Sigmoid colon (tissue), 6 donors: ENCODE measurements at regions not wholly inside any gene's neighbourhood (a gene's known extent, or its start where the extent isn't known, plus 50 kb on each side); places are given as distances from the start of the nearest gene placed in this dataset.
"Not testable (repeated sequence)": the region's sequence is repeated elsewhere in the genome, so short reads cannot be mapped to it uniquely, and the experiment has no call there.

Experiments used
- DNase-seq: peaks from one replicate; pipeline ENCODE4 v3.0.0-alpha.2; 2019
- H3K27ac ChIP-seq, 4 donors: fragments of 200-600 bp; sonication (generic); one replicate each; pipeline ENCODE4 v1.5.1; 2016 to 2019; ENCODE audit warnings: mild to moderate bottlenecking in 1 of 4
- H3K27me3 ChIP-seq, 3 donors: fragments of 200-600 bp; sonication (generic); one replicate each; pipeline ENCODE4 v1.5.1; 2019; ENCODE audit warnings: mild to moderate bottlenecking in 1 of 3
- H3K36me3 ChIP-seq, 4 donors: fragments of 200-600 bp; sonication (generic); one replicate each; pipeline ENCODE4 v1.5.1; 2016 to 2019
- H3K4me1 ChIP-seq, 4 donors: fragments of 200-600 bp; sonication (generic); one replicate each; pipeline ENCODE4 v1.5.1; 2017 to 2019
- H3K4me3 ChIP-seq, 4 donors: fragments of 200-600 bp; sonication (generic); one replicate each; pipeline ENCODE4 v1.5.1; 2017 to 2019; ENCODE audit warnings: mild to moderate bottlenecking in 2 of 4, moderate library complexity in 1 of 4
- H3K9me3 ChIP-seq, 4 donors: fragments of 200-600 bp in 3 of 4; sonication (generic) in 3 of 4; one replicate each; pipeline versions ENCODE4 v1.5.1 to v1.6.1; 2013 to 2019
- EP300 ChIP-seq, 4 donors: sonication (generic); formaldehyde crosslinking; IDR thresholded peaks; one replicate each; pipeline ENCODE4 v1.6.1; 2017; ENCODE audit warnings: antibody characterized with exemption in 4 of 4
- POLR2A ChIP-seq, 2 donors: fragments of 450-650 bp; IDR thresholded peaks; one replicate each; pipeline ENCODE4 v1.6.1; 2016; ENCODE audit warnings: antibody characterized with exemption in 2 of 2, mild to moderate bottlenecking in 2 of 2, moderate library complexity in 2 of 2
- POLR2AphosphoS5 ChIP-seq, 4 donors: sonication (generic); formaldehyde crosslinking; IDR thresholded peaks; one replicate each; pipeline ENCODE4 v1.6.1; 2017; ENCODE audit warnings: antibody characterized with exemption in 4 of 4
- WGBS, 2 donors: extraction: QIAGEN DNeasy Blood & Tissue Kit; methylation state at CpG; one replicate each; pipeline ENCODE4 v1.1.7; 2013; 5-methylcytosine and 5-hydroxymethylcytosine counted together
- intact Hi-C: fragments of 100-400 bp; cut with DNase I; formaldehyde crosslinking; loops from one replicate; pipeline ENCODE4 v1.15.1; 2023
- TF ChIP-seq, protein P1 (sequence below), 4 experiments: fragments of 450-650 bp in 3 of 4; fragments of 200-600 bp in 1 of 4; IDR thresholded peaks; one replicate each; pipeline ENCODE4 v1.5.1; 2016 to 2019; ENCODE audit warnings: antibody characterized with exemption in 4 of 4, mild to moderate bottlenecking in 3 of 4, moderate library complexity in 2 of 4
- donor health status: healthy with polysubstance abuse.
- donor health status: healthy.

DNA sequence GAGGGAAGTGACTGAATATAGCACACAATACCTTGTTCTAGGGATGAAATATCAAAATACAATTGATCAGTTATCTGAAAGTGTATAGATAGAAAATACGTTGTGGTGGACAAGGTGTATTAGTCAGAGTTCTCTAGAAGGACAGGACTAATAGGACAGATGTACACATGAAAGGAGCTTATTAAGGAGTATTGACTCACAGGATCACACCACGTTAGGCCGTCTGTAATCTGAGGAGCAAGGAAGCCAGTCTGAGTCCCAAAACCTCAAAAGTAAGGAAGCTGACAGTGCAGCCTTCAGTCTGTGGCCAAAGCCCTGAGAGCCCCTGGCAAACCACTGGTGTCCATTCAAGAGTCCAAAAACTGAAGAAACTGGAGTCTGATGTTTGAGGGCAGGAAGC lies 406.1 kb downstream of the MDFIC start:
- Histone ChIP-seq H3K4me1 (no peaks in the 10 kb centered on the region), H3K9me3 (no peaks in the 10 kb centered on the region), H3K36me3 (no peaks in the 10 kb centered on the region), H3K27ac (no peak overlapping the region), H3K27me3 (no peaks in the 10 kb centered on the region), H3K4me3 (no peak overlapping the region)
- intact Hi-C loops = no loop called here
- DNase-seq = no peak
- WGBS, 2 donors = 92 to 94% methylated on average over 3 of the region's 3 CpGs
- TF ChIP-seq, protein P1, sequence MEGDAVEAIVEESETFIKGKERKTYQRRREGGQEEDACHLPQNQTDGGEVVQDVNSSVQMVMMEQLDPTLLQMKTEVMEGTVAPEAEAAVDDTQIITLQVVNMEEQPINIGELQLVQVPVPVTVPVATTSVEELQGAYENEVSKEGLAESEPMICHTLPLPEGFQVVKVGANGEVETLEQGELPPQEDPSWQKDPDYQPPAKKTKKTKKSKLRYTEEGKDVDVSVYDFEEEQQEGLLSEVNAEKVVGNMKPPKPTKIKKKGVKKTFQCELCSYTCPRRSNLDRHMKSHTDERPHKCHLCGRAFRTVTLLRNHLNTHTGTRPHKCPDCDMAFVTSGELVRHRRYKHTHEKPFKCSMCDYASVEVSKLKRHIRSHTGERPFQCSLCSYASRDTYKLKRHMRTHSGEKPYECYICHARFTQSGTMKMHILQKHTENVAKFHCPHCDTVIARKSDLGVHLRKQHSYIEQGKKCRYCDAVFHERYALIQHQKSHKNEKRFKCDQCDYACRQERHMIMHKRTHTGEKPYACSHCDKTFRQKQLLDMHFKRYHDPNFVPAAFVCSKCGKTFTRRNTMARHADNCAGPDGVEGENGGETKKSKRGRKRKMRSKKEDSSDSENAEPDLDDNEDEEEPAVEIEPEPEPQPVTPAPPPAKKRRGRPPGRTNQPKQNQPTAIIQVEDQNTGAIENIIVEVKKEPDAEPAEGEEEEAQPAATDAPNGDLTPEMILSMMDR (IDR thresholded peaks at IDR 0.05) = no peak
- TF ChIP-seq POLR2A (IDR thresholded peaks at IDR 0.05) = no peak
- TF ChIP-seq EP300 (IDR thresholded peaks at IDR 0.05) = no peak
- no peak for TF ChIP-seq POLR2AphosphoS5 (IDR thresholded peaks at IDR 0.05)

DNA sequence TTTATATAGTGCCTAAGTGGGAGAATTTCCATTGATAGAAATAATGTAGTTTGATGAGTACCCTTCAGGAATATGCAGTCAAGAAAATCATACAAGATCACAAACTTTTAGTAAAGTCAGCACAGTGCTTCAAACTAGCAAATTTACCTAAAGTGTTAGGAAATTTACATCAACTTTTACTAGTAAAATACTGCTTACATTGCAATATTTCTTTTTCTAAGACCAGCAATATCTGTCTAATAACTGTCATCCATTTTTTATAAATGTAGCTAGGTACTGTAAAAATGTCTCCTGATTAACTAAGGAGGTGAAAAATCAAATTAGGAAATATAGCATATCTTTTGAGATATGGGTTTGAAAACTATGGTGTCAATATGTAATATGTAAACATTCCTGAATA lies 405.4 kb downstream of the MDFIC start:
- H3K4me3 ChIP-seq = no peak overlapping the region
- H3K4me1 ChIP-seq = no peaks in the 10 kb centered on the region
- no peaks in the 10 kb centered on the region for H3K27me3 ChIP-seq
- intact Hi-C loops = no loop called here
- TF ChIP-seq, protein P1 (IDR thresholded peaks at IDR 0.05) = no peak
- TF ChIP-seq POLR2A (IDR thresholded peaks at IDR 0.05) = no peak
- no peak for TF ChIP-seq POLR2AphosphoS5 (IDR thresholded peaks at IDR 0.05)
- no peak for TF ChIP-seq EP300 (IDR thresholded peaks at IDR 0.05)
- no peak for DNase-seq
- H3K36me3 ChIP-seq = no peaks in the 10 kb centered on the region
- no peak overlapping the region for H3K27ac ChIP-seq
- no peaks in the 10 kb centered on the region for H3K9me3 ChIP-seq

DNA sequence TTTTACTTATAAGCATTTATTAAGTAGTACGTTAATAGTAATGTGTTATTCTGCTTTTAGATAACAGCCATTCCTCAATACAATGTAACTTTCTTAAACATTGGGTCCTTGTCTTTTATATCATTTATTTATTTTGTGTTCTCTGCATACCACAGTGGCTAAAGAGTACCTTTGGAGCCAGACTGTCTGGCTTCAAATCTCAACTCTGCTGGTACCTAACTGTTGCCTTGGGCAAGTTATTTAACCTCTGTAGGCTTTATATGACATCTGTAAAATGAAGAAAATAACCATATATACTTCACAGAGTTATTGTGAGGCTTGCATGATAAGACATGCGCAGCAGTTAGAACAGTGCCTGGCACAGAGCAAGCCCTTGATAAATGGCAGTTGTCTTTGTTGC lies 397.6 kb downstream of the MDFIC start:
- TF ChIP-seq EP300 (IDR thresholded peaks at IDR 0.05) (no peak), POLR2A (IDR thresholded peaks at IDR 0.05) (no peak), POLR2AphosphoS5 (IDR thresholded peaks at IDR 0.05) (no peak)
- TF ChIP-seq, protein P1 (IDR thresholded peaks at IDR 0.05) = no peak
- Histone ChIP-seq H3K27ac (no peak overlapping the region), H3K4me1 (no peaks in the 10 kb centered on the region), H3K4me3 (no peak overlapping the region), H3K27me3 (no peaks in the 10 kb centered on the region), H3K9me3 (no peaks in the 10 kb centered on the region), H3K36me3 (no peaks in the 10 kb centered on the region)
- WGBS, 2 donors = 87 to 92% methylated on average over 2 of the region's 2 CpGs
- DNase-seq = no peak
- intact Hi-C loops = no loop called here

DNA sequence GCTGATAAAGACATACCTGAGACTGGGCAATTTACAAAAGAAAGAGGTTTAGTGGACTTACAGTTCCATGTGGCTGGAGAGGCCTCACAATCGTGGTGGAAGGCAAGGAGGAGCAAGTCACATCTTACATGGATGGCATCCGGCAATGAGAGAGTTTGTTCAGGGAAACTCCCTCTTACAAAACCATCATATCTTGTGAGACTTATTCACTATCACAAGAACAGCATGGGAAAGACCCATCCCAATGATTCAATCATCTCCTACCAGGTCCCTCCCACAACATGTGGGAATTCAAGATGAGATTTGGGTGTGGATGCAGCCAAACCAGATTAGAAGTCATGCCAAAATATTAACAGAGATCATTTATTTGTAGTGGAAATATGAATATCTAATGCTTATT lies 388.4 kb downstream of the MDFIC start:
- not testable (repeated sequence) for H3K4me1 ChIP-seq

DNA sequence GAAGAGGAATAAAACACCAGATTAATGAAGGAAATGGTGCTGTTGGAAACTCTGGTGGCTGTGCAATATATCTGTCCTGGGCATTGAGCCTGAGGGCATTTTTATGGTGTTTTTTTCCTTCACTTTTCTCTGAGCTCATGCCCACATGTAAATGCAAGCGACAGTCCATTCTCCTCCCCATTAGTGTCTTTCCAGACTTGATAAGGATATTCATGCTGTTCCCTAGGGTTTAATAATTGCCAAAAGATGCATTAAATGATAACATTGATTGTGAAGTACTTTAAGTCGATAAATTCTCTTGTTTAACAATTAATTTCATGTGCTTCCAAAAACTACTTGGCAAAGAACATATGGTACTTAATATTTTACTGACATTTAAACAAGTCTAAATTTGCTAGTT lies 384.7 kb downstream of the MDFIC start:
- no peaks in the 10 kb centered on the region for H3K36me3 ChIP-seq
- H3K27me3 ChIP-seq = no peaks in the 10 kb centered on the region
- no peak for DNase-seq
- TF ChIP-seq EP300 (IDR thresholded peaks at IDR 0.05) (no peak), POLR2A (IDR thresholded peaks at IDR 0.05) (no peak), POLR2AphosphoS5 (IDR thresholded peaks at IDR 0.05) (no peak)
- TF ChIP-seq, protein P1 (IDR thresholded peaks at IDR 0.05) = no peak
- no peaks in the 10 kb centered on the region for H3K9me3 ChIP-seq
- no peak overlapping the region for H3K4me3 ChIP-seq
- H3K4me1 ChIP-seq = peaks cover 0 to 9% (median 0%) of the 10 kb centered on the region in 4 donors
- H3K27ac ChIP-seq = no peak overlapping the region
- 76 to 83% methylated on average over 2 of the region's 2 CpGs for WGBS, 2 donors
- intact Hi-C loops = no loop called here

More for the DNA sequence above, 388.4 kb downstream of the MDFIC start:
- H3K9me3 ChIP-seq, DNase-seq, H3K4me3 ChIP-seq, intact Hi-C loops, H3K36me3 ChIP-seq, H3K27me3 ChIP-seq, H3K27ac ChIP-seq: not testable (repeated sequence)
- WGBS, 2 donors = 91 to 95% methylated on average over 2 of the region's 2 CpGs
